ENCODE measurements at regions not wholly inside any gene's neighbourhood (a gene's known extent, or its start where the extent isn't known, plus 50 kb on each side); places are given as distances from the start of the nearest gene placed in this dataset.

DNA sequence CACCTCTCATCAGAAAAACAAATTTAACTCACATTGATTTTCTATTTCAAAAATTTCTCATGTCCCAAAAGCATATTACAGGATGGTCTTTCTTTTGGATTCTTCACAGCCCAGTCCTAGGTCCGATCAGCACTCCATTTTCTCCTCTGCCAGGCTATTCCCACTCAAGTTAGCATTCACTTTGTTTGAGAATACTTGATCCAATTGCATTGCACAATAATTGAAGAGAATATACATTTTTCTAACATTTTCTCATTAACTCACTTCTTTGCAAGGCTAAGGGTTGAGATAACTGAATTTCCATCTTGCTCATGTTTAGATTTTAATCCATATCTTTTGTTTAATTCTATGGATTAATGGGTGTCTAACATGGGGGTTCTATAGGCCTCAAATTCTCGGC lies 716.1 kb downstream of the QKI start:
- TF ChIP-seq, protein P1, sequence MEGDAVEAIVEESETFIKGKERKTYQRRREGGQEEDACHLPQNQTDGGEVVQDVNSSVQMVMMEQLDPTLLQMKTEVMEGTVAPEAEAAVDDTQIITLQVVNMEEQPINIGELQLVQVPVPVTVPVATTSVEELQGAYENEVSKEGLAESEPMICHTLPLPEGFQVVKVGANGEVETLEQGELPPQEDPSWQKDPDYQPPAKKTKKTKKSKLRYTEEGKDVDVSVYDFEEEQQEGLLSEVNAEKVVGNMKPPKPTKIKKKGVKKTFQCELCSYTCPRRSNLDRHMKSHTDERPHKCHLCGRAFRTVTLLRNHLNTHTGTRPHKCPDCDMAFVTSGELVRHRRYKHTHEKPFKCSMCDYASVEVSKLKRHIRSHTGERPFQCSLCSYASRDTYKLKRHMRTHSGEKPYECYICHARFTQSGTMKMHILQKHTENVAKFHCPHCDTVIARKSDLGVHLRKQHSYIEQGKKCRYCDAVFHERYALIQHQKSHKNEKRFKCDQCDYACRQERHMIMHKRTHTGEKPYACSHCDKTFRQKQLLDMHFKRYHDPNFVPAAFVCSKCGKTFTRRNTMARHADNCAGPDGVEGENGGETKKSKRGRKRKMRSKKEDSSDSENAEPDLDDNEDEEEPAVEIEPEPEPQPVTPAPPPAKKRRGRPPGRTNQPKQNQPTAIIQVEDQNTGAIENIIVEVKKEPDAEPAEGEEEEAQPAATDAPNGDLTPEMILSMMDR (conservative IDR thresholded peaks at IDR 0.05; ENCODE audit: low read depth, low read length) = no peak
- TF ChIP-seq RFX5 (IDR thresholded peaks at IDR 0.05; ENCODE audit: low read depth, low read length) = no peak
- TF ChIP-seq RAD21 (IDR thresholded peaks at IDR 0.05; ENCODE audit: low read length) = no peak
- no peak for TF ChIP-seq POLR2A (IDR thresholded peaks at IDR 0.05; ENCODE audit: low read depth, low read length)
- TF ChIP-seq, protein P2, sequence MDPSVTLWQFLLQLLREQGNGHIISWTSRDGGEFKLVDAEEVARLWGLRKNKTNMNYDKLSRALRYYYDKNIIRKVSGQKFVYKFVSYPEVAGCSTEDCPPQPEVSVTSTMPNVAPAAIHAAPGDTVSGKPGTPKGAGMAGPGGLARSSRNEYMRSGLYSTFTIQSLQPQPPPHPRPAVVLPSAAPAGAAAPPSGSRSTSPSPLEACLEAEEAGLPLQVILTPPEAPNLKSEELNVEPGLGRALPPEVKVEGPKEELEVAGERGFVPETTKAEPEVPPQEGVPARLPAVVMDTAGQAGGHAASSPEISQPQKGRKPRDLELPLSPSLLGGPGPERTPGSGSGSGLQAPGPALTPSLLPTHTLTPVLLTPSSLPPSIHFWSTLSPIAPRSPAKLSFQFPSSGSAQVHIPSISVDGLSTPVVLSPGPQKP (IDR thresholded peaks at IDR 0.05; ENCODE audit: borderline replicate concordance, low read depth, low read length) = no peak

Measured in IMR-90 (cell line).